Ascending aorta (tissue), 2 donors: ENCODE measurements at regions not wholly inside any gene's neighbourhood (a gene's known extent, or its start where the extent isn't known, plus 50 kb on each side); places are given as distances from the start of the nearest gene placed in this dataset.

ENCODE experiments used
- DNase-seq, 2 donors: peaks; one replicate each; pipeline ENCODE4 v3.0.0-alpha.2; 2019; ENCODE audit warnings: low spot score in 2 of 2
- H3K27ac ChIP-seq, 2 donors: fragments of 200-600 bp; sonication (generic); one replicate each; pipeline ENCODE4 v1.5.1; 2016 to 2017; ENCODE audit warnings: mild to moderate bottlenecking in 1 of 2
- H3K27me3 ChIP-seq: fragments of 200-600 bp; sonication (generic); one replicate; pipeline ENCODE4 v1.5.1; 2017
- H3K36me3 ChIP-seq, 2 donors: fragments of 200-600 bp; sonication (generic); one replicate each; pipeline ENCODE4 v1.5.1; 2016
- H3K4me1 ChIP-seq, 2 donors: fragments of 200-600 bp; sonication (generic); one replicate each; pipeline ENCODE4 v1.5.1; 2016 to 2017; ENCODE audit warnings: mild to moderate bottlenecking in 1 of 2
- H3K4me3 ChIP-seq, 2 donors: fragments of 200-600 bp; sonication (generic); one replicate each; pipeline ENCODE4 v1.5.1; 2016 to 2017; ENCODE audit warnings: mild to moderate bottlenecking in 1 of 2
- H3K9me3 ChIP-seq, 2 donors: fragments of 200-600 bp; sonication (generic); one replicate each; pipeline ENCODE4 v1.5.1; 2016
- intact Hi-C: fragments of 100-400 bp; cut with DNase I; formaldehyde crosslinking; loops from one replicate; pipeline ENCODE4 v1.15.1; 2023
- TF ChIP-seq, protein P1 (sequence below), 3 experiments: fragments of 200-600 bp in 2 of 3; fragments of 450-650 bp in 1 of 3; sonication (generic) in 2 of 3; IDR thresholded peaks; one replicate each; pipeline ENCODE4 v1.5.1; 2016 to 2019; ENCODE audit warnings: antibody characterized with exemption in 3 of 3, mild to moderate bottlenecking in 1 of 3, moderate library complexity in 1 of 3

DNA sequence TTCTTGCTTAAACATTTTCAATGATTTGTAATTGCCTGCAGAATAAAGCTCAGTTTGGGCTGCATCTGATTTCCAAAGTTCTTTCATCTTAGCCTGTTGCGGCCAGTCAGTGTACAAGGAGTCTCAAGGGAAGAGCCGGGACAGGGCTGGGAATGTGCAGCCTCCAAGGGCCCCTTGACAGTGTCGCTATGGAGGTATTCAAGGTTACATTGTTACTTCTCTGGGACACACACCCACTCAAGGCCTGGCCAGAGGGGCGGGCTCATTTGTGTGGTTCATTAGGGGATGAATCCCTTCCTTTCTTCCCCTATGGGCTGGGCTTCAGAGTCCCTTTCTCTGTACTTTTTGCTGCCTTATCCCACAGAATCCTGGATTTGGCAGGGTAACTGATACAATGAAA is 107.6 kb upstream of the CSF3R start:
- no peaks in the 10 kb centered on the region for H3K4me1 ChIP-seq
- no peak overlapping the region for H3K27ac ChIP-seq
- no peaks in the 10 kb centered on the region for H3K9me3 ChIP-seq
- DNase-seq, result no peak
- H3K27me3 ChIP-seq, result no peaks in the 10 kb centered on the region
- H3K4me3 ChIP-seq, result no peak overlapping the region
- intact Hi-C loops, result no loop called here
- no peaks in the 10 kb centered on the region for H3K36me3 ChIP-seq
- TF ChIP-seq, protein P1, sequence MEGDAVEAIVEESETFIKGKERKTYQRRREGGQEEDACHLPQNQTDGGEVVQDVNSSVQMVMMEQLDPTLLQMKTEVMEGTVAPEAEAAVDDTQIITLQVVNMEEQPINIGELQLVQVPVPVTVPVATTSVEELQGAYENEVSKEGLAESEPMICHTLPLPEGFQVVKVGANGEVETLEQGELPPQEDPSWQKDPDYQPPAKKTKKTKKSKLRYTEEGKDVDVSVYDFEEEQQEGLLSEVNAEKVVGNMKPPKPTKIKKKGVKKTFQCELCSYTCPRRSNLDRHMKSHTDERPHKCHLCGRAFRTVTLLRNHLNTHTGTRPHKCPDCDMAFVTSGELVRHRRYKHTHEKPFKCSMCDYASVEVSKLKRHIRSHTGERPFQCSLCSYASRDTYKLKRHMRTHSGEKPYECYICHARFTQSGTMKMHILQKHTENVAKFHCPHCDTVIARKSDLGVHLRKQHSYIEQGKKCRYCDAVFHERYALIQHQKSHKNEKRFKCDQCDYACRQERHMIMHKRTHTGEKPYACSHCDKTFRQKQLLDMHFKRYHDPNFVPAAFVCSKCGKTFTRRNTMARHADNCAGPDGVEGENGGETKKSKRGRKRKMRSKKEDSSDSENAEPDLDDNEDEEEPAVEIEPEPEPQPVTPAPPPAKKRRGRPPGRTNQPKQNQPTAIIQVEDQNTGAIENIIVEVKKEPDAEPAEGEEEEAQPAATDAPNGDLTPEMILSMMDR (IDR thresholded peaks at IDR 0.05), result no peak

DNA sequence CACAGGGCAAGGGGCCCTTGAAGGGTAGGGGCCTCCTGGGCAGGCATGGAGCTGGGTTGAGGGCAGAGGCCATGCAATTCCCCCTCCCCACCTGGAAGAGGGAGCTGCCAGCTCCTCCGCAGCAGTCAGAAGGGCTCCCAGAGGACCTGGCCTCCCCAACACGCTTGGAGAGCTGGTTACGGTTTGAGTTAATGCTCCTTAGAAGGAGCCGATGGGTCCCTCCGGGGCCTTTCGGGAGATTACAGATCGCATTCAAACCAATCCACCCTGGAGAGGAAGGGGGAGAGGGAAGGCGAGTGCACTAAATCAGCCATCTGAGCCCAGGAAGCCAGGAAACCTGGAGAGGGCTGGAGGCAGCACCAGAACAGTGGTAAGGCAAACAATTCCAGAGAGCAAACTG is 106.3 kb upstream of the CSF3R start:
- Histone ChIP-seq H3K27me3 (no peaks in the 10 kb centered on the region), H3K27ac (no peak overlapping the region), H3K4me3 (no peak overlapping the region), H3K4me1 (no peaks in the 10 kb centered on the region), H3K9me3 (no peaks in the 10 kb centered on the region), H3K36me3 (no peaks in the 10 kb centered on the region)
- no peak for DNase-seq
- TF ChIP-seq, protein P1 (IDR thresholded peaks at IDR 0.05), result no peak
- intact Hi-C loops, result no loop called here

DNA sequence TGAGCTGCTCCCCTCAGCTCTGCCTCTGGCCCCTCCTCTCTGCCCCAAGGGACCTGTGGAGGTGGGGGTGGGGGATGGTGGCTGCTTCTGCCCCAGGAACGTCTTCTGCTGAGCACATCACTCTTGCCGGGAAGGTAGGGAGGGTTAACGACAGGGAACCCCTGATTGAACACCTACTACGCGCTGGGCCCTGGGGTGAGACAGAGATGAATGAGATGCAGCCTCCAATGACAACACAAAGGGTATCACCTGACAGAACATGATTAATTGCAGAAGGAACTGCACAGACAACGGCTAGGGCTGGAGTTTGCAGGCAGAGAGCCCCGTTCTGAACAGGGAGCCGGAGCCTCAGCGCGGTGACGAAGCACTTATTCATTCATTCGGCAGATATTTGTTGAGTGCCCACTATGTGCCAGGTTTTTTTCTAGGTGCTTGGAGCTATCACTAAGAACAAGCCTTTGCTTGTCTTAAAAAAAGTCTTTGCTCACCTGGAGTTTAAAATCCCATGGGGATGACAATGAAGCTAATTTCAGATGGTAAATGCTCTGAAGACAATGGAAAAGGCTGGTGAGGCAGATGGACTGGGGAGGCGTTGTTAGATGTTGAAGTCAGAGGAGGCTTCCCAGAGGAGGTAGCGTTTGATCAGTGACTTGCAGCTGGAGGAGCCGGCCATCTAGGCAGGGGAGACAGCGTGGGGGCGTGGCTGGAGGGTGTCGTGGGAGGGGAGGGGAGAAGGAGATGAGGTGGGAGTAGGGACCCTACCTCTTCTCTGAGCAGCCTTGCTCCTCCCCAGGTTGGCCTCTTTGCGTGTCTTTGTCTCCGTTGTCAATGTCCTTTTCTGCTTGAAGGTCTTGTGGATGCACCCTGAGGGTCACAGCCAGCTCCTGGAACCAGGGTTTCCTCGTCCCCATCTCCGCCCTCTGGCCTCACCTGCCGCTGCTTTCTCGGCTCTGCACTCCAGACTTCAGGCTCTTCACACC is 103.1 kb upstream of the CSF3R start:
- H3K4me1 ChIP-seq, result no peaks in the 10 kb centered on the region
- intact Hi-C loops, result no loop called here
- DNase-seq, result no peak
- TF ChIP-seq, protein P1 (IDR thresholded peaks at IDR 0.05), result no peak
- no peaks in the 10 kb centered on the region for H3K9me3 ChIP-seq
- no peaks in the 10 kb centered on the region for H3K36me3 ChIP-seq
- no peak overlapping the region for H3K4me3 ChIP-seq
- no peak overlapping the region for H3K27ac ChIP-seq
- H3K27me3 ChIP-seq, result no peaks in the 10 kb centered on the region

DNA sequence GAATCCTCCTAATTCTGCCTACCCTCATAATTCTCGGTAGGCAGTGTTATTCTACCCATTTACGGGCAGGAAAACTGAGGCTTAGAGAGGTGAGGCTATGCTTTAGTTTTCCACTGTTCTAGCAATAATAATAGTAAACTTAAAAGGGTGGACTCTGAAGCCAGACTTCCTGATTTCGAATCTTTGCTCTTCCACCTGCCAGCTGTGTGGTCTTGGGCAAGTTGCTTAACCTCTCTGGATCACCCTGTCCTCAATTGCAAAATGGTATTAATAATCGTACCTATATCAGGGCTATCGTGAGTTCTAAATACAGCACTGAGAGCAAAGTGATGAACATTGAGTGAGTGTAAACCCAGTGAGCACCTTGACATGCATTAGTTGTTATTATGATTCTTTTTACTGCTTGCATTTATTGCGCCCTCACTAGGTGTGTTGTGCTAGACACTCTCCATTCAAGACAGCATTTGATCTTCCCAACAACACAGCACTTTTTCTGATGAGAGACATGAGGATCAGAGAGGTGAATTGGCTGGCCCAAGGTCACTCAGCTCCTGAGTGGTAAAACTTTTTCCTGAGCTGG is 102.3 kb upstream of the CSF3R start:
- Histone ChIP-seq H3K4me1 (no peaks in the 10 kb centered on the region), H3K9me3 (no peaks in the 10 kb centered on the region), H3K27me3 (no peaks in the 10 kb centered on the region), H3K36me3 (no peaks in the 10 kb centered on the region), H3K4me3 (no peak overlapping the region), H3K27ac (no peak overlapping the region)
- intact Hi-C loops, result no loop called here
- no peak for DNase-seq
- TF ChIP-seq, protein P1 (IDR thresholded peaks at IDR 0.05), result no peak

DNA sequence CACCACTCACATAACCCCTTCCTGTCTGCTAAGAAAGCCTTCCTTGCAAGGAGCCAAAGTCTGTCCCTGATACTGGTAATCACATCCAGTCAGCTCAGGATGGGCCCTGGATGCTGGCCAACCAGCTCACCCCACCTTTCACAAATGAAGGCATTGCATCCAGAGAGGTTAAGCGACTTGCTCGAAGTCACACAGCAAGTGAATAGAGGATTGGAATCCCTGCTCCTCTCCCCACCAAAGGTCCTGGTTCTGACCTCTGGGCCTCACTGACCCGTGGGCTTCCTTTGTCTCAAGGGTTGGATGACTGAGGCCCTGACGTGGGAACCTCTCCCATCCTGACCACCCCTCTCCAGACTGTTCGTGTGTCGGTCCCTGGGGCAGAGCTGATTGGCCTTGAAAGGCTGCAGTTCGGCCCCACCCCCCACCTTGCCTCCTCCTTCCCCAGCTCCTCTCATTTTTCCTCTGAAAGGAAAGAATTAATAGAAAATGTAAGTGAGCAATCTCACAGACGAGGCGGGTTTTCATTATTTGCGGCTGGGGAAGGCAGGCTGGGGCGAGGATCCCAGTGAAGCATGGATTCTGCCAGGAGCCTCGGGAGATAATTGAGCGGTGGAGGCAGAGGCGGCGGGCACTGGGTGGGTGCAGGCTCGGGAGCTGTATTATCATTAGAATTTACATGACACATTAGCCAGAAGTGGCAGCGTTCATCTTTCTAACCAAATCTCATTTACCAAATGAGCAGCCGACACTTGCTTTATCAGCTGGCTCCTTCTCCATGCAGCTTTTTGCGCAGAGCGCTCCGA is 101.5 kb upstream of the CSF3R start:
- Histone ChIP-seq H3K36me3 (no peaks in the 10 kb centered on the region), H3K4me1 (no peaks in the 10 kb centered on the region), H3K27ac (no peak overlapping the region), H3K9me3 (no peaks in the 10 kb centered on the region), H3K27me3 (no peaks in the 10 kb centered on the region), H3K4me3 (no peak overlapping the region)
- intact Hi-C loops, result no loop called here
- no peak for DNase-seq
- TF ChIP-seq, protein P1 (IDR thresholded peaks at IDR 0.05), result no peak
